ENCODE measurements at regions not wholly inside any gene's neighbourhood (a gene's known extent, or its start where the extent isn't known, plus 50 kb on each side); places are given as distances from the start of the nearest gene placed in this dataset.

- Histone ChIP-seq H3K4me3 (no peak overlapping the region), H3K9me3 (no peaks in the 10 kb centered on the region), H3K27ac (no peak overlapping the region), H3K36me3 (no peaks in the 10 kb centered on the region), H3K27me3 (replicated peaks; ENCODE audit: insufficient read depth) (no peaks in the 10 kb centered on the region), H3K4me1 (replicated peaks) (no peaks in the 10 kb centered on the region)
- DNase-seq (ENCODE audit: low spot score): no peak
- TF ChIP-seq CTCF (IDR thresholded peaks at IDR 0.05) (no peak), POLR2A (IDR thresholded peaks at IDR 0.05) (no peak), POLR2AphosphoS5 (IDR thresholded peaks at IDR 0.05) (no peak)
- intact Hi-C loops (cut with DNase I): no loop called here
These were observed 175.3 kb upstream of the AVPR1A start for GRCh38 chr12:63326260-63326659.

- no peaks in the 10 kb centered on the region for H3K27me3 ChIP-seq (replicated peaks; ENCODE audit: insufficient read depth)
- no peak overlapping the region for H3K4me3 ChIP-seq
- H3K4me1 ChIP-seq (replicated peaks): no peaks in the 10 kb centered on the region
- no peak overlapping the region for H3K27ac ChIP-seq
- intact Hi-C loops (cut with DNase I): no loop called here
- no peak for DNase-seq (ENCODE audit: low spot score)
- H3K36me3 ChIP-seq: no peaks in the 10 kb centered on the region
- TF ChIP-seq POLR2A (IDR thresholded peaks at IDR 0.05): no peak
- no peak for TF ChIP-seq CTCF (IDR thresholded peaks at IDR 0.05)
- no peak for TF ChIP-seq POLR2AphosphoS5 (IDR thresholded peaks at IDR 0.05)
- 14% methylated on average over 1 of the region's 1 CpG for WGBS
- no peaks in the 10 kb centered on the region for H3K9me3 ChIP-seq
These were observed 174.8 kb upstream of the AVPR1A start for GRCh38 chr12:63325757-63326156.

- H3K9me3 ChIP-seq: no peaks in the 10 kb centered on the region
- DNase-seq (ENCODE audit: low spot score): no peak
- H3K27me3 ChIP-seq (replicated peaks; ENCODE audit: insufficient read depth): no peaks in the 10 kb centered on the region
- WGBS: 89% methylated on average over 2 of the region's 2 CpGs
- H3K4me1 ChIP-seq (replicated peaks): no peaks in the 10 kb centered on the region
- no peaks in the 10 kb centered on the region for H3K36me3 ChIP-seq
- no peak overlapping the region for H3K4me3 ChIP-seq
- TF ChIP-seq POLR2AphosphoS5 (IDR thresholded peaks at IDR 0.05): no peak
- H3K27ac ChIP-seq: no peak overlapping the region
- intact Hi-C loops (cut with DNase I): no loop called here
These were observed 172.9 kb upstream of the AVPR1A start for GRCh38 chr12:63323942-63324341.

GRCh38 chr12:63321373-63321772 is 170.4 kb upstream of the AVPR1A start:
- intact Hi-C loops (cut with DNase I): no loop called here
- no peaks in the 10 kb centered on the region for H3K4me1 ChIP-seq (replicated peaks)
- 67% methylated on average over 2 of the region's 2 CpGs for WGBS
- H3K27ac ChIP-seq: no peak overlapping the region
- H3K27me3 ChIP-seq (replicated peaks; ENCODE audit: insufficient read depth): no peaks in the 10 kb centered on the region
- no peak for DNase-seq (ENCODE audit: low spot score)
- H3K9me3 ChIP-seq: no peaks in the 10 kb centered on the region
- no peak overlapping the region for H3K4me3 ChIP-seq
- H3K36me3 ChIP-seq: no peaks in the 10 kb centered on the region
- TF ChIP-seq POLR2AphosphoS5 (IDR thresholded peaks at IDR 0.05) (no peak), POLR2A (IDR thresholded peaks at IDR 0.05) (no peak), CTCF (IDR thresholded peaks at IDR 0.05) (no peak)

GRCh38 chr12:63319936-63320633 is 169.1 kb upstream of the AVPR1A start:
- intact Hi-C loops (cut with DNase I): no loop called here
- Histone ChIP-seq H3K4me3 (no peak overlapping the region), H3K27me3 (replicated peaks; ENCODE audit: insufficient read depth) (no peaks in the 10 kb centered on the region), H3K27ac (no peak overlapping the region), H3K9me3 (no peaks in the 10 kb centered on the region), H3K36me3 (no peaks in the 10 kb centered on the region), H3K4me1 (replicated peaks) (no peaks in the 10 kb centered on the region)
- WGBS: 64% methylated on average over 4 of the region's 4 CpGs
- DNase-seq (ENCODE audit: low spot score): no peak
- TF ChIP-seq CTCF (IDR thresholded peaks at IDR 0.05) (no peak), POLR2AphosphoS5 (IDR thresholded peaks at IDR 0.05) (no peak), POLR2A (IDR thresholded peaks at IDR 0.05) (no peak)

Measured in prostate gland (tissue), 2 donors.